Spleen (tissue), 11 donors: ENCODE measurements at regions not wholly inside any gene's neighbourhood (a gene's known extent, or its start where the extent isn't known, plus 50 kb on each side); places are given as distances from the start of the nearest gene placed in this dataset.

Source experiments
- DNase-seq: peaks from one replicate; pipeline ENCODE4 v3.0.0-alpha.2; 2020
- H3K27ac ChIP-seq, 8 donors: fragments of 200-600 bp; sonication (generic) in 7 of 8; 1 replicate in 4 of 8; 2 replicates in 4 of 8; pipeline versions ENCODE4 v1.5.0 to v1.8.0; 2016 to 2021; ENCODE audit warnings: inconsistent platforms in 4 of 8, mild to moderate bottlenecking in 4 of 8, moderate library complexity in 1 of 8
- H3K27me3 ChIP-seq, 7 donors: fragments of 200-600 bp; sonication (generic) in 6 of 7; replicated peaks in 1 of 7; 1 replicate in 4 of 7; 2 replicates in 3 of 7; pipeline versions ENCODE4 v1.5.0 to v1.8.0; 2016 to 2021; ENCODE audit warnings: inconsistent platforms in 3 of 7, mild to moderate bottlenecking in 1 of 7
- H3K36me3 ChIP-seq, 6 donors: fragments of 200-600 bp; sonication (generic) in 5 of 6; 1 replicate in 4 of 6; 2 replicates in 2 of 6; pipeline versions ENCODE4 v1.5.0 to v1.8.0; 2016 to 2021; ENCODE audit warnings: inconsistent platforms in 2 of 6
- H3K4me1 ChIP-seq, 6 donors: fragments of 200-600 bp; sonication (generic) in 5 of 6; 1 replicate in 3 of 6; 2 replicates in 3 of 6; pipeline versions ENCODE4 v1.5.0 to v1.8.0; 2016 to 2021; ENCODE audit warnings: inconsistent platforms in 3 of 6
- H3K4me3 ChIP-seq, 8 donors: fragments of 200-600 bp; sonication (generic) in 7 of 8; 1 replicate in 4 of 8; 2 replicates in 4 of 8; pipeline versions ENCODE4 v1.5.0 to v1.8.0; 2016 to 2021; ENCODE audit warnings: inconsistent platforms in 4 of 8, mild to moderate bottlenecking in 4 of 8, moderate library complexity in 2 of 8
- H3K9me3 ChIP-seq, 8 donors: fragments of 200-600 bp; sonication (generic) in 7 of 8; 1 replicate in 4 of 8; 2 replicates in 4 of 8; pipeline versions ENCODE4 v1.5.0 to v1.8.0; 2016 to 2021; ENCODE audit warnings: inconsistent platforms in 4 of 8
- POLR2A ChIP-seq, 3 donors: fragments of 450-650 bp; IDR thresholded peaks; one replicate each; pipeline ENCODE4 v1.5.1; 2017; ENCODE audit warnings: antibody characterized with exemption in 3 of 3, mild to moderate bottlenecking in 1 of 3
- POLR2AphosphoS5 ChIP-seq, 3 donors: sonication (generic); formaldehyde crosslinking; IDR thresholded peaks; one replicate each; pipeline ENCODE4 v1.5.1; 2017; ENCODE audit warnings: antibody characterized with exemption in 3 of 3
- WGBS, 5 donors: extraction: QIAGEN DNeasy Blood & Tissue Kit in 3 of 5; methylation state at CpG; one replicate each; pipeline versions ENCODE4 v1.1.5 to v1.1.7; 2013 to 2018; 5-methylcytosine and 5-hydroxymethylcytosine counted together
- intact Hi-C: fragments of 100-400 bp; cut with DNase I; formaldehyde crosslinking; loops from one replicate; pipeline ENCODE4 v1.15.0; 2023; ENCODE audit warnings: low total_unique reads
- TF ChIP-seq, protein P1 (sequence below), 11 experiments: fragments of 200-600 bp in 7 of 11; fragments of 450-650 bp in 4 of 11; sonication (generic) in 4 of 11; IDR thresholded peaks in 8 of 11; conservative IDR thresholded peaks in 3 of 11; 1 replicate in 7 of 11; 2 replicates in 4 of 11; pipeline versions ENCODE4 v1.4.0 to v1.8.0; 2016 to 2021; ENCODE audit warnings: antibody characterized with exemption in 11 of 11, inconsistent platforms in 4 of 11, mild to moderate bottlenecking in 1 of 11
- donor health status: healthy with polysubstance abuse.
- donor health status: DM: no; HTN: no; CAD: no; lungs with moderate emphysema.
- donor health status: DM: no; HTN: no; CAD: no.
- donor health status: Bipolar disorder and iron deficiency.
- donor health status: healthy.
- donor health status: DM: no; HTN: no; CAD: no.
- donor health status: DM: yes; HTN: yes; CAD: no.

DNA sequence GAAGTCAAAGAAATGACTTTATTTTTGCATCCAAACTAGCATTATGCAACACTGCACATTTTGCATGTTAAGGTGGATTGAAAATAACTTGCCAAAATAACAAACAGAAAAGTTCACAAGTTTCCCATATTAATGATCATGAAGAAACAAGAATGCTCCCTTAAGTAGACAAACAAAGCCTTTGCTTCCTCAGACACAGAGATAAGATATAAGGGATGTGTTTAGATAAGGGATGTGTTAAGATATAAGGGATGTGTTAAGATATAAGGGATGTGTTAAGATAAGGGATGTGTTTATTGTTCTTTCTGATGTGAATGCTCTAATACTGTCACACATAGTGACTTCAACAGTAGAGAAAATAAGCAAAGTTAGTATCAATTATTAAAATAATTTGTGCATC lies 174.8 kb downstream of the GABRG2 start:
- no peaks in the 10 kb centered on the region for H3K27me3 ChIP-seq
- DNase-seq: no peak
- H3K36me3 ChIP-seq: no peaks in the 10 kb centered on the region
- H3K4me3 ChIP-seq: no peak overlapping the region
- no peaks in the 10 kb centered on the region for H3K4me1 ChIP-seq
- TF ChIP-seq, protein P1, sequence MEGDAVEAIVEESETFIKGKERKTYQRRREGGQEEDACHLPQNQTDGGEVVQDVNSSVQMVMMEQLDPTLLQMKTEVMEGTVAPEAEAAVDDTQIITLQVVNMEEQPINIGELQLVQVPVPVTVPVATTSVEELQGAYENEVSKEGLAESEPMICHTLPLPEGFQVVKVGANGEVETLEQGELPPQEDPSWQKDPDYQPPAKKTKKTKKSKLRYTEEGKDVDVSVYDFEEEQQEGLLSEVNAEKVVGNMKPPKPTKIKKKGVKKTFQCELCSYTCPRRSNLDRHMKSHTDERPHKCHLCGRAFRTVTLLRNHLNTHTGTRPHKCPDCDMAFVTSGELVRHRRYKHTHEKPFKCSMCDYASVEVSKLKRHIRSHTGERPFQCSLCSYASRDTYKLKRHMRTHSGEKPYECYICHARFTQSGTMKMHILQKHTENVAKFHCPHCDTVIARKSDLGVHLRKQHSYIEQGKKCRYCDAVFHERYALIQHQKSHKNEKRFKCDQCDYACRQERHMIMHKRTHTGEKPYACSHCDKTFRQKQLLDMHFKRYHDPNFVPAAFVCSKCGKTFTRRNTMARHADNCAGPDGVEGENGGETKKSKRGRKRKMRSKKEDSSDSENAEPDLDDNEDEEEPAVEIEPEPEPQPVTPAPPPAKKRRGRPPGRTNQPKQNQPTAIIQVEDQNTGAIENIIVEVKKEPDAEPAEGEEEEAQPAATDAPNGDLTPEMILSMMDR (IDR thresholded peaks at IDR 0.05 in 8 of 11, conservative IDR thresholded peaks at IDR 0.05 in 3 of 11): no peak
- TF ChIP-seq POLR2AphosphoS5 (IDR thresholded peaks at IDR 0.05): no peak
- no peak for TF ChIP-seq POLR2A (IDR thresholded peaks at IDR 0.05)
- peaks cover 0 to 8% (median 0%) of the 10 kb centered on the region in 8 donors for H3K9me3 ChIP-seq
- no peak overlapping the region for H3K27ac ChIP-seq
- intact Hi-C loops: no loop called here

DNA sequence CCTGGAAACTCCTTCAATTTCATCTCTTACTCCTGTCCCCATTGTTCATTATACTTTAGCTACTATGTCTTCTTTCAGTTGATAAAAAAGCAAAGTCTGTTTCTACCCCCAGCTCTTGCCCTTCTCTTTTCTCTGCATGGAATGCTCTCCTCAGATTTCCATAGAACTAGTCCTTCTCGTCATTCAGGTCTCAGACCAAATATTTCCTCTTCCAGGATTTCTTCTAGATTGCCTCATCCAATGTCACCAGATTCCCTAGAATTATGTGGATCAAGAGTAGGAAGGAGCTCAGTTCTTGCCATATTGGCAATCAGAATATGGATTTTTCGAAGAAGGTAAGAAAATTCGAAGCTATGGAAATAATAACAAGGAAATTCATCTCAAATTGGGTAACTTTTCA lies 176.1 kb downstream of the GABRG2 start:
- intact Hi-C loops: no loop called here
- Histone ChIP-seq H3K27ac (no peak overlapping the region), H3K4me3 (no peak overlapping the region), H3K36me3 (no peaks in the 10 kb centered on the region), H3K4me1 (no peaks in the 10 kb centered on the region), H3K27me3 (no peaks in the 10 kb centered on the region), H3K9me3 (no peaks in the 10 kb centered on the region)
- no peak for TF ChIP-seq POLR2A (IDR thresholded peaks at IDR 0.05)
- no peak for TF ChIP-seq POLR2AphosphoS5 (IDR thresholded peaks at IDR 0.05)
- TF ChIP-seq, protein P1 (IDR thresholded peaks at IDR 0.05 in 8 of 11, conservative IDR thresholded peaks at IDR 0.05 in 3 of 11): no peak
- no peak for DNase-seq
- 73 to 88% (median 82%) methylated on average over 3 of the region's 3 CpGs for WGBS, 5 donors

DNA sequence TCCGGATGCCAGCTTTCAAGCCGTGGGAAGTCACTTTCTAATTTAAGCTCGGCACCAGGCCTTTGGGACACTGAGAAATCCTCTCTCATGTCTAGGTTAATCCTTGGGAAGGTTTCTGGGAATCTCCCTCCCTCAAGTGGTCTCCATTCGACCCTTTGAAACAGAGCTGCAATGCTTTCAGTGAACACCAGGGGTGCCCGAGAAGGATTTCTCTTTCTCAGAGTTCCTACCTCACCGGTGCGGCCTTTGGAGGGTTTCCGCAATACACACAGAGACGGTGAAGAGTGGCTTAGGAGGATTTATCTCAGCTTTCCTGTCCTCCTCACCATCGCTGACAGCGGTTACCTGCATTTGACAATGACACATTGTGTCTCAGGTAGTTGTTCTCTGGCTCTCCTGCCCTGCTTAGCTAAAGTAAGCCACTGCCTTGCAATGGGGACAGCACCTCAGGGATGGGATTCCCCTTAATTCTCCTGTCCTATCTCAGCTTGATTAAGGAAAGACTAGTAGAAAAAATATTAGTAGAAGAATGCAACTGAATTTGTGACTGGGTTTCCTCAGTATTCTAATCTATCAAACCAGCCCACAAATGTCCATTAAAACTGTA lies 180.6 kb downstream of the GABRG2 start:
- TF ChIP-seq, protein P1 (IDR thresholded peaks at IDR 0.05 in 8 of 11, conservative IDR thresholded peaks at IDR 0.05 in 3 of 11): peak in 1 of 11 experiments; percentile 12
- TF ChIP-seq POLR2A (IDR thresholded peaks at IDR 0.05): no peak
- H3K4me3 ChIP-seq: no peak overlapping the region
- 75 to 85% (median 79%) methylated on average over 11 of the region's 11 CpGs for WGBS, 5 donors
- H3K27me3 ChIP-seq: no peaks in the 10 kb centered on the region
- H3K9me3 ChIP-seq: no peaks in the 10 kb centered on the region
- H3K36me3 ChIP-seq: no peaks in the 10 kb centered on the region
- H3K27ac ChIP-seq: no peak overlapping the region
- no peaks in the 10 kb centered on the region for H3K4me1 ChIP-seq
- DNase-seq: no peak
- intact Hi-C loops: no loop called here

DNA sequence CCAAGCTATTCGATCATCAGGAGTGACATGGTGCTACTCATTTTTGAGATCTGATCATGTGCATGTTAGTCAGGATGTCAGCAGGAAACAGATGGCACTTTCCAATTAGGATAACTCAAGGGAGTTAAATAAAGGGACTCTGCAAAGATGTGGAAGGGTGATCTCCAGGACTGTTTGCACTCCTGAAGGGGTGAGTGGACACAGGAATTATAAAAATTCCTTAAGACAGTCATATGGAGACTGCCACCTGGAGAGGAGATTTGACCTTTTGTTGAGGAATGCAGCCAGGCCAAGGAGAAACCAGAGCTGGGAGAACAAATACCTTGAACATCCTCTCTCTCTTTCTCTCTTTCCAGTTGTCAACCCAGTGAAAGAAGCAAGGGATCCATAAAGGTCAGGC lies 189.1 kb downstream of the GABRG2 start:
- intact Hi-C loops: no loop called here
- Histone ChIP-seq H3K4me3 (no peak overlapping the region), H3K4me1 (no peaks in the 10 kb centered on the region), H3K9me3 (no peaks in the 10 kb centered on the region), H3K36me3 (no peaks in the 10 kb centered on the region), H3K27me3 (no peaks in the 10 kb centered on the region), H3K27ac (no peak overlapping the region)
- 41 to 72% (median 63%) methylated on average over 1 of the region's 1 CpG for WGBS, 5 donors
- no peak for TF ChIP-seq POLR2AphosphoS5 (IDR thresholded peaks at IDR 0.05)
- TF ChIP-seq, protein P1 (IDR thresholded peaks at IDR 0.05 in 8 of 11, conservative IDR thresholded peaks at IDR 0.05 in 3 of 11): no peak
- TF ChIP-seq POLR2A (IDR thresholded peaks at IDR 0.05): no peak
- DNase-seq: no peak
